GM12878 (cell line): ENCODE measurements at regions not wholly inside any gene's neighbourhood (a gene's known extent, or its start where the extent isn't known, plus 50 kb on each side); places are given as distances from the start of the nearest gene placed in this dataset.

ENCODE experiments used
- ATAC-seq: fragments of 200-7000 bp; cut with Tn5 transposase; 3 replicates; pipeline ENCODE4 v1.9.1; 2020; ENCODE audit warnings: mild to moderate bottlenecking, moderate library complexity
- BruUV-seq: library from RNA; stranded (reverse); fragments of 400-500 nt; replicated peaks from 2 replicates; lab custom pipeline; 2021; lab: Mats Ljungman, UMichigan
- CTCF ChIA-PET: fragments of 300-600 bp; sonication (Branson Sonifier 250); formaldehyde crosslinking; extraction: SDS; loops from one replicate; lab custom pipeline; 2021; ENCODE audit warnings: inconsistent platforms; lab: Yijun Ruan, JAX
- POLR2A ChIA-PET: fragments of 350-600 bp; formaldehyde crosslinking; extraction: SDS; loops from one replicate; lab custom pipeline; 2021; ENCODE audit warnings: inconsistent platforms; lab: Charles Lee
- RAD21 ChIA-PET: fragments of 300-600 bp; sonication (Branson Sonifier 250); formaldehyde crosslinking; loops from one replicate; lab custom pipeline; 2023; ENCODE audit warnings: antibody characterized with exemption; ENCODE audit not compliant: unreplicated experiment; lab: Charles Lee
- SMC1A ChIA-PET: fragments of 300-600 bp; sonication (Branson Sonifier 250); formaldehyde crosslinking; loops from one replicate; lab custom pipeline; 2023; ENCODE audit not compliant: unreplicated experiment, uncharacterized antibody; lab: Charles Lee
- DNase-seq: peaks from one replicate; pipeline ENCODE4 v3.0.0-alpha.2; 2011; ENCODE audit warnings: low read depth, low spot score
- FAIRE-seq: peaks from 3 replicates; lab custom pipeline; 2011; peaks lifted over from hg19 to GRCh38; lab: Jason Lieb, UNC
- H2AFZ ChIP-seq: 2 replicates; pipeline ENCODE4 v1.6.0; 2011; ENCODE audit warnings: low read depth, low read length, control low read depth; ENCODE audit not compliant: control insufficient read depth
- H3K27ac ChIP-seq: 2 replicates; pipeline ENCODE4 v1.5.1; 2011; ENCODE audit warnings: control low read depth; ENCODE audit not compliant: control insufficient read depth, insufficient read depth
- H3K27me3 ChIP-seq, 2 experiments: replicated peaks in 1 of 2; 2 replicates each; pipeline versions ENCODE4 v1.6.0 to v1.6.1; 2011; ENCODE audit warnings: low read length in 1 of 2; ENCODE audit not compliant: control insufficient read depth in 2 of 2, insufficient read depth in 2 of 2
- H3K36me3 ChIP-seq, 2 experiments: 2 replicates each; pipeline ENCODE4 v1.5.1; 2011; ENCODE audit warnings: low read length in 1 of 2; ENCODE audit not compliant: control insufficient read depth in 2 of 2, insufficient read depth in 2 of 2
- H3K4me1 ChIP-seq: 2 replicates; pipeline ENCODE4 v1.6.1; 2011; ENCODE audit warnings: mild to moderate bottlenecking, low read length, moderate library complexity, mixed read lengths; ENCODE audit not compliant: control insufficient read depth, insufficient read depth
- H3K4me2 ChIP-seq: 2 replicates; pipeline ENCODE4 v1.6.0; 2011; ENCODE audit warnings: control low read depth; ENCODE audit not compliant: control insufficient read depth, insufficient read depth
- H3K4me3 ChIP-seq: fragments of 200-600 bp; sonication (generic); 2 replicates; pipeline ENCODE4 v1.5.1; 2016
- H3K79me2 ChIP-seq: 2 replicates; pipeline ENCODE4 v1.6.0; 2011; ENCODE audit warnings: low read length; ENCODE audit not compliant: control insufficient read depth, insufficient read depth
- H3K9ac ChIP-seq: 2 replicates; pipeline ENCODE4 v1.8.0; 2011; ENCODE audit warnings: low read length, control low read depth, mixed read lengths; ENCODE audit not compliant: control insufficient read depth, insufficient read depth
- H3K9me3 ChIP-seq: replicated peaks from 3 replicates; pipeline ENCODE4 v1.5.1; 2011; ENCODE audit warnings: mild to moderate bottlenecking, low read length; ENCODE audit not compliant: control insufficient read depth, insufficient read depth
- H4K20me1 ChIP-seq: 2 replicates; pipeline ENCODE4 v1.6.0; 2011; ENCODE audit not compliant: control insufficient read depth, insufficient read depth
- BMI1 ChIP-seq: fragments of 450-650 bp; IDR thresholded peaks from 2 replicates; pipeline ENCODE4 v1.6.1; 2016; ENCODE audit warnings: mild to moderate bottlenecking, moderate library complexity, borderline replicate concordance
- BRCA1 ChIP-seq: IDR thresholded peaks from 2 replicates; pipeline ENCODE4 v1.6.1; 2011; ENCODE audit warnings: low read depth, low read length, improper control_type of control experiment
- CREM ChIP-seq: IDR thresholded peaks from 2 replicates; pipeline ENCODE4 v1.6.1; 2014; ENCODE audit warnings: antibody characterized with exemption, low read depth
- FOXM1 ChIP-seq: IDR thresholded peaks from 2 replicates; pipeline ENCODE4 v1.6.1; 2012; ENCODE audit warnings: low read depth, mild to moderate bottlenecking, inconsistent platforms, low read length, moderate library complexity
- IKZF2 ChIP-seq, 2 experiments: fragments of 450-650 bp; IDR thresholded peaks; 2 replicates each; pipeline ENCODE4 v1.6.1; 2017; ENCODE audit warnings: mild to moderate bottlenecking in 2 of 2, moderate library complexity in 2 of 2
- NFYA ChIP-seq: IDR thresholded peaks from 2 replicates; pipeline ENCODE4 v1.6.1; 2011; ENCODE audit warnings: low read depth, mild to moderate bottlenecking, low read length, improper control_type of control experiment, borderline replicate concordance
- POLR2AphosphoS2 ChIP-seq: IDR thresholded peaks from 2 replicates; pipeline ENCODE4 v1.6.1; 2011; ENCODE audit warnings: low read depth, mild to moderate bottlenecking, low read length, improper control_type of control experiment, moderate library complexity
- RBBP5 ChIP-seq: fragments of 200-600 bp; sonication (generic); conservative IDR thresholded peaks from 2 replicates; pipeline ENCODE4 v1.6.1; 2016
- RCOR1 ChIP-seq: conservative IDR thresholded peaks from 2 replicates; pipeline ENCODE4 v1.6.1; 2012; ENCODE audit warnings: low read depth, low read length, improper control_type of control experiment
- RFX5 ChIP-seq: IDR thresholded peaks from 2 replicates; pipeline ENCODE4 v1.6.1; 2011; ENCODE audit warnings: low read depth, low read length, improper control_type of control experiment
- SIN3A ChIP-seq: IDR thresholded peaks from 2 replicates; pipeline ENCODE4 v1.6.1; 2012; ENCODE audit warnings: low read depth, low read length, improper control_type of control experiment
- SP1 ChIP-seq: IDR thresholded peaks from one replicate; pipeline ENCODE4 v1.6.1; 2011; ENCODE audit warnings: low read depth, low read length
- SUPT20H ChIP-seq: IDR thresholded peaks from 2 replicates; pipeline ENCODE4 v1.6.1; 2011; ENCODE audit warnings: low read depth, mild to moderate bottlenecking, low read length, moderate library complexity, borderline replicate concordance; ENCODE audit not compliant: control insufficient read depth
- TAF1 ChIP-seq: IDR thresholded peaks from 2 replicates; pipeline ENCODE4 v1.6.1; 2011; ENCODE audit warnings: mild to moderate bottlenecking, low read depth, low read length, borderline replicate concordance
- YBX1 ChIP-seq: fragments of 450-650 bp; IDR thresholded peaks from 2 replicates; pipeline ENCODE4 v1.6.1; 2016; ENCODE audit warnings: antibody characterized with exemption
- WGBS: methylation state at CpG from one replicate; pipeline ENCODE4 v1.1.6; 2016; ENCODE audit warnings: low lambda C conversion rate; ENCODE audit not compliant: insufficient replicate concordance, insufficient coverage; ENCODE audit errors: missing lambda C conversion rate; 5-methylcytosine and 5-hydroxymethylcytosine counted together
- in situ Hi-C: fragments of 300-500 bp; cut with MboI; formaldehyde crosslinking; loops from 9 replicates; pipeline ENCODE4 v1.14.3; 2018; ENCODE audit warnings: mixed read lengths
- intact Hi-C: fragments of 100-400 bp; cut with micrococcal nuclease; formaldehyde crosslinking; loops from one replicate; pipeline ENCODE4 v1.14.2; 2022; ENCODE audit not compliant: unreplicated experiment
- TF ChIP-seq, protein P1 (sequence below): fragments of 450-650 bp; IDR thresholded peaks from 2 replicates; pipeline ENCODE4 v1.6.1; 2017; ENCODE audit warnings: low read depth, mild to moderate bottlenecking, moderate library complexity
- TF ChIP-seq, protein P2 (sequence below): fragments of 450-650 bp; IDR thresholded peaks from 2 replicates; pipeline ENCODE4 v1.6.1; 2018; ENCODE audit warnings: borderline replicate concordance, mild to moderate bottlenecking; ENCODE audit not compliant: partially characterized antibody
- TF ChIP-seq, protein P3 (sequence below): fragments of 450-650 bp; IDR thresholded peaks from 2 replicates; pipeline ENCODE4 v1.6.1; 2016; ENCODE audit warnings: mild to moderate bottlenecking
- TF ChIP-seq, protein P4 (sequence below): fragments of 450-650 bp; IDR thresholded peaks from 2 replicates; pipeline ENCODE4 v1.6.1; 2017; ENCODE audit warnings: mild to moderate bottlenecking

DNA sequence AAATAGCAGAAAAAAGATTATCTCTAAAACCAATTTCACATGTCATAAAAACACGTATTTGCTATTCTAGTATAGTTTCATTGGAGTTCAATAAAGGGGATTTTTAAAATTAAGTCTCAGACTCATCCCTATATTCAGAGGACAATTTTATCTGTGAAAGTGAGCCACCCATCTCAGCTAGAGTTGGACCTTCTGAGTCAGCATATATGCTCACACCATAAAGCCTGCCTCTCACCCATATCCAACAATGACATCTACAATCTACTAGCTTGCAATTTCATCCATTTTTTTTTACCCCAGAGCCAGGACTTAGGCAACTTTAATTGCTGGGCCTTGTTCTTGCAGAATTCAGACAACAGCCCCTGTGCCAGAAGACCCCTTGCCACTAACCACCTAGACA lies 165.3 kb upstream of the DYNLRB2 start (continued):
- TF ChIP-seq, protein P1, sequence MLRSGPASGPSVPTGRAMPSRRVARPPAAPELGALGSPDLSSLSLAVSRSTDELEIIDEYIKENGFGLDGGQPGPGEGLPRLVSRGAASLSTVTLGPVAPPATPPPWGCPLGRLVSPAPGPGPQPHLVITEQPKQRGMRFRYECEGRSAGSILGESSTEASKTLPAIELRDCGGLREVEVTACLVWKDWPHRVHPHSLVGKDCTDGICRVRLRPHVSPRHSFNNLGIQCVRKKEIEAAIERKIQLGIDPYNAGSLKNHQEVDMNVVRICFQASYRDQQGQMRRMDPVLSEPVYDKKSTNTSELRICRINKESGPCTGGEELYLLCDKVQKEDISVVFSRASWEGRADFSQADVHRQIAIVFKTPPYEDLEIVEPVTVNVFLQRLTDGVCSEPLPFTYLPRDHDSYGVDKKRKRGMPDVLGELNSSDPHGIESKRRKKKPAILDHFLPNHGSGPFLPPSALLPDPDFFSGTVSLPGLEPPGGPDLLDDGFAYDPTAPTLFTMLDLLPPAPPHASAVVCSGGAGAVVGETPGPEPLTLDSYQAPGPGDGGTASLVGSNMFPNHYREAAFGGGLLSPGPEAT: no peak
- no peak for TF ChIP-seq NFYA
- TF ChIP-seq, protein P2, sequence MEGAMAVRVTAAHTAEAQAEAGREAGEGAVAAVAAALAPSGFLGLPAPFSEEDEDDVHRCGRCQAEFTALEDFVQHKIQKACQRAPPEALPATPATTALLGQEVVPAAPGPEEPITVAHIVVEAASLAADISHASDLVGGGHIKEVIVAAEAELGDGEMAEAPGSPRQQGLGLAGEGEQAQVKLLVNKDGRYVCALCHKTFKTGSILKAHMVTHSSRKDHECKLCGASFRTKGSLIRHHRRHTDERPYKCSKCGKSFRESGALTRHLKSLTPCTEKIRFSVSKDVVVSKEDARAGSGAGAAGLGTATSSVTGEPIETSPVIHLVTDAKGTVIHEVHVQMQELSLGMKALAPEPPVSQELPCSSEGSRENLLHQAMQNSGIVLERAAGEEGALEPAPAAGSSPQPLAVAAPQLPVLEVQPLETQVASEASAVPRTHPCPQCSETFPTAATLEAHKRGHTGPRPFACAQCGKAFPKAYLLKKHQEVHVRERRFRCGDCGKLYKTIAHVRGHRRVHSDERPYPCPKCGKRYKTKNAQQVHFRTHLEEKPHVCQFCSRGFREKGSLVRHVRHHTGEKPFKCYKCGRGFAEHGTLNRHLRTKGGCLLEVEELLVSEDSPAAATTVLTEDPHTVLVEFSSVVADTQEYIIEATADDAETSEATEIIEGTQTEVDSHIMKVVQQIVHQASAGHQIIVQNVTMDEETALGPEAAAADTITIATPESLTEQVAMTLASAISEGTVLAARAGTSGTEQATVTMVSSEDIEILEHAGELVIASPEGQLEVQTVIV: no peak
- TF ChIP-seq RCOR1: no peak

DNA sequence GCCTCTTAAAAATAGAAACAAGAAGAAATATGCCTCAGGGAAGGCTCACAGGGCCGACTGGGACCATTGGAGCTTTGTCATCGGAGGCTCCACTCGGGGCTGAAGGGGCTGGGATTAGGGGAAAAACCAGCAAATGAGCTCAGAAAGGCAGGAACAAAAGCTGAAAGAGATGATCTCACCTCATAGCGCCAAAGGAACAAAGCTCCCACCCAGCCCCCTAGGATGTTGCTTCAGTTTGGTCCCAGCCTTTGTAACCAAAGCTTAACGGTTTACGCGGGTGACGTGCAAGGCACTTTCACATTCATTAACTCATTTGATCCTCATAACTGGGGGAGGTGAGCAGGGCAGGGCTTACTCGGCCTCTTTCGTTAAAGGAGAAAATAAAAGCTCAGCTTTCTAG lies 168.5 kb upstream of the DYNLRB2 start:
- Histone ChIP-seq H3K9me3 (no peaks in the 10 kb centered on the region), H4K20me1 (no peaks in the 10 kb centered on the region), H3K4me2 (no peak overlapping the region), H3K36me3 (no peaks in the 10 kb centered on the region), H3K4me1 (no peaks in the 10 kb centered on the region), H3K27ac (no peak overlapping the region), H3K9ac (no peak overlapping the region), H3K4me3 (no peak overlapping the region), H3K79me2 (no peaks in the 10 kb centered on the region), H2AFZ (no peak overlapping the region), H3K27me3 (no peaks in the 10 kb centered on the region)
- WGBS: 60% methylated on average over 10 of the region's 10 CpGs
- BruUV-seq: no TSS peak
- TF ChIP-seq POLR2AphosphoS2: no peak
- no peak for TF ChIP-seq SIN3A
- no peak for TF ChIP-seq BRCA1
- TF ChIP-seq SUPT20H: no peak
- no peak for TF ChIP-seq CREM
- no peak for TF ChIP-seq TAF1
- TF ChIP-seq, protein P3, sequence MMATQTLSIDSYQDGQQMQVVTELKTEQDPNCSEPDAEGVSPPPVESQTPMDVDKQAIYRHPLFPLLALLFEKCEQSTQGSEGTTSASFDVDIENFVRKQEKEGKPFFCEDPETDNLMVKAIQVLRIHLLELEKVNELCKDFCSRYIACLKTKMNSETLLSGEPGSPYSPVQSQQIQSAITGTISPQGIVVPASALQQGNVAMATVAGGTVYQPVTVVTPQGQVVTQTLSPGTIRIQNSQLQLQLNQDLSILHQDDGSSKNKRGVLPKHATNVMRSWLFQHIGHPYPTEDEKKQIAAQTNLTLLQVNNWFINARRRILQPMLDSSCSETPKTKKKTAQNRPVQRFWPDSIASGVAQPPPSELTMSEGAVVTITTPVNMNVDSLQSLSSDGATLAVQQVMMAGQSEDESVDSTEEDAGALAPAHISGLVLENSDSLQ: no peak
- TF ChIP-seq IKZF2 (IDR thresholded peaks at IDR 0.05): no peak
- TF ChIP-seq SP1: no peak
- TF ChIP-seq, protein P4, sequence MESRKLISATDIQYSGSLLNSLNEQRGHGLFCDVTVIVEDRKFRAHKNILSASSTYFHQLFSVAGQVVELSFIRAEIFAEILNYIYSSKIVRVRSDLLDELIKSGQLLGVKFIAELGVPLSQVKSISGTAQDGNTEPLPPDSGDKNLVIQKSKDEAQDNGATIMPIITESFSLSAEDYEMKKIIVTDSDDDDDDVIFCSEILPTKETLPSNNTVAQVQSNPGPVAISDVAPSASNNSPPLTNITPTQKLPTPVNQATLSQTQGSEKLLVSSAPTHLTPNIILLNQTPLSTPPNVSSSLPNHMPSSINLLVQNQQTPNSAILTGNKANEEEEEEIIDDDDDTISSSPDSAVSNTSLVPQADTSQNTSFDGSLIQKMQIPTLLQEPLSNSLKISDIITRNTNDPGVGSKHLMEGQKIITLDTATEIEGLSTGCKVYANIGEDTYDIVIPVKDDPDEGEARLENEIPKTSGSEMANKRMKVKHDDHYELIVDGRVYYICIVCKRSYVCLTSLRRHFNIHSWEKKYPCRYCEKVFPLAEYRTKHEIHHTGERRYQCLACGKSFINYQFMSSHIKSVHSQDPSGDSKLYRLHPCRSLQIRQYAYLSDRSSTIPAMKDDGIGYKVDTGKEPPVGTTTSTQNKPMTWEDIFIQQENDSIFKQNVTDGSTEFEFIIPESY: no peak
- no peak for TF ChIP-seq RFX5
- no peak for TF ChIP-seq BMI1
- TF ChIP-seq RBBP5: no peak
- TF ChIP-seq YBX1: no peak
- TF ChIP-seq FOXM1: no peak
- FAIRE-seq (no peak), ATAC-seq (no peak), DNase-seq (no peak)
- RAD21 ChIA-PET: no interaction called here
- POLR2A ChIA-PET: no interaction called here
- in situ Hi-C loops (no loop called here), intact Hi-C loops (no loop called here)
- CTCF ChIA-PET: no interaction called here
- SMC1A ChIA-PET: interaction anchor here (0.6 kb wide), 1 partner anchor 9 kb away, joined by 3 read pairs; no protein-coding TSS in a partner anchor
